DOHH2 (cell line): ENCODE measurements at regions not wholly inside any gene's neighbourhood (a gene's known extent, or its start where the extent isn't known, plus 50 kb on each side); places are given as distances from the start of the nearest gene placed in this dataset.

Experiments
- CTCF ChIP-seq: fragments of 200-600 bp; sonication (generic); IDR thresholded peaks from one replicate; pipeline ENCODE4 v1.5.1; 2014; ENCODE audit warnings: antibody characterized with exemption, mild to moderate bottlenecking, low read depth, low read length; ENCODE audit not compliant: poor library complexity, severe bottlenecking
- EZH2phosphoT487 ChIP-seq: fragments of 200-600 bp; sonication (generic); IDR thresholded peaks from 2 replicates; pipeline ENCODE4 v1.6.1; 2017; ENCODE audit warnings: borderline replicate concordance, mild to moderate bottlenecking, antibody characterized with exemption, low read length, moderate library complexity, mixed read lengths

- TF ChIP-seq CTCF (no peak), EZH2phosphoT487 (no peak)
Measured at GRCh38 chr5:147156012-147156411, 78.8 kb upstream of the STK32A start.
